Activated effector memory CD4-positive, alpha-beta T cell treated with anti-CD3 and anti-CD28 coated beads, Interleukin-2, amount 50 U/mL, for 16 hours (primary cell): ENCODE measurements at regions not wholly inside any gene's neighbourhood (a gene's known extent, or its start where the extent isn't known, plus 50 kb on each side); places are given as distances from the start of the nearest gene placed in this dataset.
A peak's percentile ranks its signal among the peaks of the same experiment; 100 is the strongest.
"Not testable (repeated sequence)": the region's sequence is repeated elsewhere in the genome, so short reads cannot be mapped to it uniquely, and the experiment has no call there.

Source experiments
- DNase-seq: peaks from one replicate; pipeline ENCODE4 v3.0.0-alpha.2; 2020

DNA sequence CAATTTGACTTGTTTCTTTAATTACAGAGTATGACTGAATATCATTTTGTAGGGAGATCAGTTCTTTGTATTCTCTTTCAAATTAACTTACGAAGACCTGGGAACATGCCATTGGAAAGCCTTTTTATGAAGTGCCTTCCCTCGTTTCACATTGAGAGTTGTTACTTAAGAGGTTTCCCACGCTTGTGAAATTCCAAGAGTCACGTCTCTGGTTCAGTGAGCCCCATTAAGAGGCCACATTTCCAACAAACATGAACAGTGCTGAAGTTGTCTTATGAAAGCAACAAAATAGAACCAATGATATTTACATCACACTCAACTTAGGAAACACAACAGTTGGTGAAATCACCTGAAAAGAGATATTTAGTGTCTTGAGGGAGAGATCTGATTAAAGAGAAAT is 334.1 kb downstream of the TOX3 start:
- no peak for DNase-seq

DNA sequence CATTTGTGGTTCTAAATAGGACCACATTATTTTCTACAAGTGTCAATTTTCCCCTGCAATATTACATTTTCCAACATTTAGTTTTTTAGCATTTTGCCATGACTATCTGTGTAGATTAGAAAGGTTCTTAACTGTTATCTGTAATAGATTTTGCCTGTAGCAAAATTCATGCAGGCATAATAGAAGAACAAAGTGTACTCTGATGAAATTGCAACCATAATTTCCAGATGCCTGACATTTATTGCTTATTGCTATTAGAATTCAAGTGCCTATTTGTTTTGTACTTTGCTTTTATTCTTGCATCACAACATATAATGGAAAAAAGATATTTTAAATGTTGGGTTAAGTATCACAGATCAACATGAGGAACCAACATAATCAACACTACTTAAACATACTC is 337.7 kb downstream of the TOX3 start:
- DNase-seq: no peak

DNA sequence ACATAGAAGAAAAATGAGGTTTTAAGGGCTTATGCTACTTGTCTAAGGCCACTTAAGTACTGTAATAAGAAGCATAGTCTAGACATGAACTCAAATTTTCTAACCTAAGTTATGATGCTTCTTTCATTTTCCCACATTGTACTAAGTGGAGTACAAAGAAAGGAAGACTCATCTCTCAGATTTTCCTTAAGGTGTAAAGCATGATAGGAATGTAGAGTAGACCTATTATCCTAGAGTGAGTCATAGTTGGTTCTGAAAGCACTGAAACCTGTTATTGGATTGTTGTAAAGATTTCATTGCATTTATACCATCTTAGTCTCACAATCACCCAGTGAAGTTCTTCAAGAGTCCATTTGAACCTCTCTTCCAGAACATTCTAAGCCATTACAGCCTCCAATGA is 343.8 kb downstream of the TOX3 start:
- DNase-seq: no peak

DNA sequence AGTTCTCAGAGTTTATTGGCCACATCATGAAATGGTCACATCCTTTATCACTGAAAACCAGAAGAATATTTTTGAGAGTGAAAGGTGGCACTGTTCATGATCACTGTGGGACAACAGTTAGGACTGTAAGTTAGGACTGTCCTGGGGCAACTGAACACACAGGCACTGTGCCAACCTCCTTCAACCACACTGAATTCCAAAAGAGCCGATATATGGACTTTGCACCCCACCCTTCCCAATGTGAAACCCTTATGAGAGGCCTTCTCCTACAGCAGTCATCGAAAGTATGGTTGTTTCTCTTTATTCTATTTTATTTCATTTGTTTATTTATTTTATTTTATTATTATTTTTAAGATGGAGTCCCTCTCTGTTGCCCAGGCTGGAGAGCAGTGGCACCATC is 353.5 kb downstream of the TOX3 start:
- no peak for DNase-seq

DNA sequence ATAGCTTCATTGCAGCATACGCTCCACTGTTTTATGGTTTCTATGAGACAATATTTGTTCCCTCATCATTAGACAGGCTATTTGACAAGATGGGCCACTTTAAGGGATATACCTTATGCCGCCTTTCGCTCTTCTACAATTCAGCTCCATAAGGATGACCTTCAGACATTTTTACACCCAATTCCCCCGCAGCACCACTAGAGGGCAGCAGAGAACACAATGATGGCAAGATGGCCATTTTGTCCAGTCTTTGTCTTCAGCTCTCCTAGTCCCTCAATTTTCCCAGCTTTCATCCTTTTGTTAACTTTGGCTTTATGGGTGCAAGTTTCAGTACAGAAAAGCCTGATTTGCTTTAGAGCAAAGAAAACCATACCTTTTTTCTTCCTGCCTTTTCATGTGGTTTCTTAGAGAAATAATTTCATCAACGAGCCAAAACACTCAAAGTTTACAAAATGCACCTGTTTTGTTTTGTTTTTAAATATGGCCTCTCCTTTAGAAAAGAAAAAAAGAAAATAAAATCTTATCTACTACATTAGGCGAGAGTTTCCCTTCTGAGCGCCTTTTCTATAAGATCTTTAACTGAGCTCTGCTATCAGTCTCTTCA is 355.3 kb downstream of the TOX3 start:
- peak; percentile 79 for DNase-seq

DNA sequence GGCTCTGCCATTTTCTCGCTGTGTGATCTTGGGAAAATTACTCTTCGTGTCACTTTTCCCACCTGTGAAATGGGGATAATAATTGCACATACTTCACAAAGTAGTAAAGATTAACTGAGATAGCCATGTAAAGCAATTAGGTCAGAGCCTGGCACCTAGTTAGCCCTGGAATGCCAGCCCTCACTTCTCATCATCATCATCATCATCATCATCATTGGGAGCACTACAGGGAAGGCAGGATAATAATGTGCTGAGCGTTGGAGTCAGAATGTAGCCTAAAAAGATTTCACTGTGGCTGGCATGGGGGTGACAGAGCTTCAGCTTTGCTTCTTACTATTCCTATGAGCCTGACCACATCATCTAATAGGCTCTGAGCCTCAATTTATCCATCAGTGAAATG is 362.6 kb downstream of the TOX3 start:
- no peak for DNase-seq

DNA sequence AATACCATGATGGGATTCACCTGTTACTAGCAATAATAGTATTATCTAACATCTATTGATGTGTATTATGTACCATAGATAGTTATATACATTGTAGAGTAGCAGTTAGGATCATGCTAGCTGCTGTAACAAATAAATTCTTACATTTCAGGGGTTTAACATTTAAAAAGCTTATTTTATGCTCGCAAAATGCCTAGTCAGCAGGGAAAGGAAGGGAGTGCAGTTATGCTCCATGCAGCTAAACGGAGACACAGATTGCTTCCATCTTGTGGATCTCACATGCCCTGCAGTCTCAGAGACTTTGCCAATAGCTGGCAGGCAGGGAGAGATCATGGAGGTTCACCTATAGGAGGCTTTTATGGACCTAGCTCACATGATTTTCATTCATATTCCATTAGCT is 364.1 kb downstream of the TOX3 start:
- DNase-seq: no peak

DNA sequence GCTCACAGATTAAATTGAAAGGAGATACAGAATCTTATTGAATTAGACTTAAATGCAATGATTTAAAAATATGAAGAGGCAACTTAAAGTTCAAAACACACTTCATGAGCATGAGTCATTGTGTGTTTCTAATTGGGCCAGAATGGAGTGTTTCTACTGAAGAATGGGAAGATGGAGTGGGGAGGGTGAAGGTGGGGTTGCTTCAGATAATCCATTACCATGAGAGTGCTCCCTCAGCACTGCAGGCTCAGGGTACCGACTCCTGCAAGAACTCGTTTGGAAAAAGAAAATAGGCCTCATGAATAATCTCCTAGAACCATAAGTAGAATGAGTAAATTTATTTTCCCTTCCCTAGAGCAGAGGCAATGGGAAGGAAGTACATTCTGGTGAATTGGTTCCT is 372.8 kb downstream of the TOX3 start:
- DNase-seq: no peak

DNA sequence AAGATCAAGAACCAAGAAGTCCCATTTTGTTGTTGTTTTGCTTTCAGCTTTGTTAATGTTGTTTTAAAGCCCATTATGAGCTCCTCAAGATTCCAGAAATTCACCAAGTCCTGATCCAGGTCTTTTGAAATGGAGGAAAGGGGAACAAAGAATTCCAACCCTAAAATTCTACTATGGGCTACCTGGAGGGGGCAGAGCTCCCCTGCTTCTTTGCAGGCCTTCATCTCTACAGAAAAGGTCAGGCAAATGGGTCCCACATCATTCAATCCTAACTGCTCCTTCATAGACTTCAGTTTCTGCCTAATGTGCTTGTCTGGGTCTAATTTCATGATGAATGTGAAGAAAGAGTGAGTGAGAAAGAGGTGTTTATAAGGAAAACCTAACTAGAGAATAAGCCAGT is 375.5 kb downstream of the TOX3 start:
- DNase-seq: no peak

DNA sequence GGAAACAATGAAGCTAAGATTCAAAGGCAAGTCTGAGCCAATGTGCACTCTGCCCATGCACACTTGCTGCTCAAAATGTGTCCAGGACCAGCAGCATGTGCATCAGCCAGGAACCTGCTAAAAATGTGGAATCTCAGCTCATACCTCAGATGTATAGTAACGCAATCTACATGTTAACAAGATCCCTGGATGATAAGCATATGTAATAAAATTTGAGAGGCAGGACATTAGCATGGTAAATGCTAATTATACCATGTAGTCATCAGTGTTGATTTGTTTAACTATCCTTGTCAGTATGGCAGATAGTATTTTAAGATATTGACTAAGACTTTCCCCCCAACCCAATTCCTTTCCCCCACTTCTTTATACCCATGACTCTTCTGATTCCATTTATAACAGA is 379.6 kb downstream of the TOX3 start:
- no peak for DNase-seq

DNA sequence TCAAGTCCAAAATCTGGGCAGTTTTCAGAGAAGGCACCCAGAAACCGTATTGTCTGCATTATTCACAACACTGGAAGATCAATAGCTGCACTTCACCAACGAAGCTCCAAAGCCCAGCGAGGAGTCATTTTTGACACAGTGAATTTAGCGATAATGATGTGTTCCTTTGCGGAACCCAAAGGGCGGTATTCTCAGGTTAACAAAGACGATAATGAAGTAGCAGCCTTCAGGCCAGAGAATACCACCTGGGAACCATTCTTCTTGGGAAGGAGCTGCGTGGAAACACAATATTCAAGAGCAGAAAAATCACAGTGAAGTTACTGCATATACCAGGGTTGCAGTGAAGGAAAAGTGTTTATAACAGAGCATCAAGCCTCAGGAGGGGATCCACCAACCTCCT is 381.0 kb downstream of the TOX3 start:
- no peak for DNase-seq

DNA sequence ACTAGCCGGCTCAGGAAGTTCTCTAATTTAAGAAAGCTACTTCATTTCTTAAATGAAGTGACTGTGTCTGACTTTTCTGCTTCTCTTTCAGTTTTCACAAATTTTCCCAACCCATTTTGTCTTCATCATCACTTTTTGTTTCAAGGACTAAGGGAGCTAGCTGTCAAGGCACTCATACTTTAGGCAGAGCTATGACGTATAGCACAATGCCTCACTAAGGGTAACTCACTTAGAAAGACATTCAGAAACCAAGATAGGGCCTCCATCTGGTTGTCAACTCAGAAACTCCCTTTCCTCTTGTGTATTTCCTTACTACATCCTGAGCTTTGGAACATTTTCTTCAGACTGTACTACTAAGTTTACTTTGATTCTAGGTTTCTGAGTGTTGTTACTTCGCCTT is 397.9 kb downstream of the TOX3 start:
- no peak for DNase-seq

DNA sequence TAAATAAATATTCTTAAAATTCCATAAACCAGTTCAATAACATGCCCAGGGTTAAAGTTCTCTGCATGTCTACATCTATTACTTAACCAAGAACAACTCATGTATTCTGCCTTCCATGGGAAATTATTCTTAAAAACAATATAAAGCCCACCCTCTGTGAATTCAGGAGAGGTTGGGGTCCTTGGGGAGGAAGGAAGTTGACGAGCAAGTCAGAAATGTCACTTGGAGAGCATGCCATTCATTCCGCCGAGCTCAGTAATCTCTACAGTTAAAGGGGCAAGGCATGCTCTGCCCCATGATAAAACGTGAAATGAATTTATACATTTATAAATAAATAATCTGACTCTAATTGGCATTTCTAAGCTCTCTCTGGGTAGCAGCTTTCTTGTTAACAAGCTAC is 405.1 kb downstream of the TOX3 start:
- no peak for DNase-seq

DNA sequence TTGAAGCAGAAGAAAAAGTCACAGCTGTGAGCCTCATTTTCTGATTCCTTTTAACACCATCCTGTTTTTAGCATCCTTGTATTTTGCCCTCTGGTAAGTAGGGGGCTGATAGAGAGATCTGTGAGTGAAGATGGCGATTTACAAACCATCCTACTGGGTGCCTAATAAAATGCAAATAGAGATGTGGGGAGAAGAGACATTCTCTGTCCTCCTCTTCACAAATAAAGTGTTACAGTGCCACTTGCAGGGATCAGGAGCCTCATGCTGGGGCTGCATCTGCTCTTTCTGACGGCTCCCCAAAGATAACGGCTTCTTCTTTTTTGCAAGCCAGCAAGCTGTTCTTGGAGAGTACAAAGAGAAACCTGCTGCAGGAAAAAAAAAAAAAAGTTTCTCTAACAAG is 418.6 kb downstream of the TOX3 start:
- no peak for DNase-seq

DNA sequence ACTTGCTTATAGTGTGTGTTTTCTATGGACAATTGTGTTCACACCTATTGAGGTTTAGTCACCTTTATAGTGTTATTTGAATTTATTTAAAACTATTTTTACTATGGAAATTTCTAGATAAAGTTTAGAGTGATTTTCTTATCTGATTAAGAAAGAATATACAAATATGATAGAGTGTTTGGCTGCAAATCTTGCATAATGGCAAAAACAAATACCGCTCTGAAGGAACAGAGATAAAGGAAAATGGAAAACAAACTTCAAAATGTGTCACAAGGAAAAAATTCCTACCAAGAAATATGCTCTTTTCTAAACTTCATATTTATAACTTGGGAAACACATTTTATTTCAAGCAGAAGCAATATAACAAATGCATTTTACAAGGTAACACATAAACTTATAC is 423.1 kb downstream of the TOX3 start:
- DNase-seq: no peak

DNA sequence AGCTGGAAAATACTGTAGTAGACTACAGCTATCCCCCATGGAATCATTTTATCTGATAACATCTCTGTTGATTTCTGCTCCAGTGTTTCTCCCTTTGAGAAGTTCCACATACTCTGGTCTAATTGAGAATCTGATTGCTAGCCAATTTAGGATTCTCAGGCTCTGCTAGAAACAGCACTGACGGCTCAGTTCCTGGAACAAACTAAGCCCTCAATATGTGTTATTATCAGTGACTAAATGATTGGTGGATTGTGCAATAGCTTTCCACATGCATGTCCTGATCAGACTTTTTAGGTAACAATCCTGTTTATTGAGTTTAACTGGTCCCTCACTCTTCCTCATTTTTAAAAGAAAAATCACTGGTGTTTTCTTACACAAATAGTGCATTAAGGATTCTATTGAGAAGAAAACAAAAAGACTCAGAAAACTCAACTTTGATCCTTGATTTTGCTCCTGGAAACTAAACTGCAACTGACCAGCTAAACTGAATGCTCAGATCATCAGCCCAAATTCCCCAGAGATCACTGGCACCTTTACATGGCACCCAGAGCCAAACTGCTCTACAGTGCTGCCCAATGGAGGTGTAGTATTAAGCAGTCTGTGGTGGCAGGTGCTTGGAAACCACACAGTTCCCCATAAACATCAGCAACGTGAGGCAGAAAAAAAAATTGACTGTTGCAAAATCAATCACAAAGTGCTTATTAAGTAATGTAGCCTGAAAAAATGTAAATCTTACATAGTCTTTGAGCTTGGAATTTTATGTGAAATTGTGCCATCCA is 423.7 kb downstream of the TOX3 start:
- no peak for DNase-seq

DNA sequence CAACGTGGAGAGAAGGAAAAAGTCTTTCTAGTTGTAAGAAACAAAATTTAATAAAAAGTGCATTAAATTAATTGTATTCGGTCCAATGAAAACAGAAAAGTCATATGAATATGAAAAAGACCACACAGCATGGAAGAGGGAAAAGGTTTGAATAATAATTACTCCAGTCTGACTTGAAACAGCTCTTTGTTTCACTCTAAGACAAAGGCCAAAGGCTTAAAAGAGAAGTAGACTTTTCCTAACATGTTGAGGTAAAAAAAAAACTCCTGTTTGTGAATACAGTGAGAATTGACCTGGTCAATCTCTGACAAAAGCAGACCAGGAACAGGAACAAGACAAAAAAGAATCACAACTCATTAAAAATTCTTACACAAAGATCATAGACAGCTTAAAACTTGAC is 429.8 kb downstream of the TOX3 start:
- no peak for DNase-seq

DNA sequence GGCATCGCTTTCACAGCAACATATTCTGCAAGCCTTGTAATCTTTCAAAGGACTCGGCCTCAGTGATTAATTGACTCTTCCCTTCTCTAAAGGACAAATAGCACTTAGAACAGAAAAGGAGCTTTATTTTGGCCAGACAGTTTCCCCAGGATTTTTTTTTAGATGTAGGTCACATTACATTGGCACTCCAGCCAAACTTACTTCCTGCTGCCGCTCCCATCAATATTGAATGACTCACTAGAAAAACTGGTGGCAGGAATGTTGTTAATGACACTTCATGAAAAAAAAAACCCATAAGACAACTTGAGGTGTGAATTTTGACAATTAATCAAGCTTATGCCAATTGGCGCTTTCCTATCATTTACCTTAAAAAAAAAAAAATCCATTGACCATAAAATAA is 432.6 kb downstream of the TOX3 start:
- DNase-seq: no peak

DNA sequence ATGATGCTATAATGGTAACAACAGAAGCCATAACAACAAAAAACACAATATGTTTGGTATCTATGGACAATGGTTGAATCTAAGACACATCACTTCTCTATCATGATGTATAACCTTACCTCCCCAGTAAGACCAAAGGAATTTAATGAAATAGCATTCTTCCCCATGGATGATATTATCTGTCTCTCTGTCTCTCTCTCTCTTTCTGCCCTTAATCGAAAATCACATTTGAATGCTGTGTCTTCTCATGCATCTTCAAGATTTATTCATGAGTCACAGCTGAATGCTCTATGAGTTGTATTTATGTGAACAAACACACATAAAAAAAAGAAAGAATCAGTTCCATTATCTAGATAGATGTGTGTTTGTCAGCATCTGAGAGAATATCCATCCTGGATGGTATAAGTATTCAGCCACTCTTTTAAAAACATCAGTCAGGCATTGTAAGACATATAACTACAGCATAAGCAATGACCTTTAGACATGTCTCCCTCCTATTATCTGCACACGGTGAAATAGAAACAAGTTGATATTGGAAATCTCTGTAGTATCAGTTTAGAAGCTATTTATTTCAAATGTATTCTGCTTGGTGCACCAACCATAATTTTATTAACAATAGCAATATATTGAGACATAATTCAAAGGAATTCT is 433.3 kb downstream of the TOX3 start:
- no peak for DNase-seq

DNA sequence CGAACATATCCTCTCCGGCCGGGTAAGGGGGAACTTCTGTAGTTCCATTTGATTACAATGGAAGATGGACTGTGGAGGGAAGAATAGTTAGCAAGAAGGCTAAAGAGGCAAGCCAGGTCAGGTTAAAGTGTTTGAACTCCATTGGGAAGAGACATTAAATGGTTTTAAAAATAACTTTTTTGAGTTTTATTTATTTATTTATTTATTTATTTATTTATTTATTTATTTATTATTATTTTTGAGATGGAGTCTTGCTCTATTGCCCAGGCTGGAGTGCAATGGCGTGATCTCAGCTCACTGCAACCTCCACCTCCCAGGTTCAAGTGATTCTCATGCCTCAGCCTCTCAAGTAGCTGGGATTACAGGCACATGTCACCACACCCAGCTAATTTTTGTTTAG is 441.9 kb downstream of the TOX3 start:
- DNase-seq: not testable (repeated sequence)

DNA sequence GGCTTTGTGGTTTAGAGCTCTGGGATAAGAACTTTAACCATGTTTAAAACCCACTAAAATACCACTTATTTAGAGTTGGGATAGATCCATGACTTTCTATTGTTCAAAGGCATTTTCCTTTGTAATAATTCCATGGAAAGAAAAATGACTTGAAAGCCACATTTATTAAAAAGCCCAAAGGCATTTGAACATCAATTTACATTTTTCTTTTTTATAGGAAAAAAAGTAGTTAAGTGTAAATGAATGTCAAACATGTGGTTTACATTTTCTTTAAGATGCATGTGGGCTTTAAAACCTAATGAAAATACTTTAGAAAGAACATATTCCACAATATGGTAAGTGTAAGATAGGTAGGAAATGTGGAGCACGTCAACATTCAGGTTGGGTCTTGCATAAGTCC is 443.2 kb downstream of the TOX3 start:
- DNase-seq: no peak

DNA sequence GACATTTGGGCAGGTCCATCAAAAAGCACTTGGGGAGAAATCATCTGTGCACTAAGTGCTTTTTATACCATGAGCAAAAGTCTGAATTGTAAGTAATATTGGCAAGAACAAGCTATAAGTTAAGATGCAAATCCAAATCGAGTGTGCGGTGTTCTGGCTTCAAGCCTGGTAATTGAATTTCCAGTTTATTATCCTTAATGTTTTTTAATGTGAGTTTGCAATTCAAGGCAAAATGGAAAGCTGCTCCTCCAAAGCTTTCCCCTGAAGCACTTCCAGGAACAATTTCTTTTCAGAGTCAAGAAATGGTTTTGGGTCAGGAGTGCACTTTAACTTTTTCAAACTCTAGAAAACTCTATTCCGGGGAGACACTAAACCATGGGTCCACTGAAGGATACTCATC is 445.7 kb downstream of the TOX3 start:
- no peak for DNase-seq

DNA sequence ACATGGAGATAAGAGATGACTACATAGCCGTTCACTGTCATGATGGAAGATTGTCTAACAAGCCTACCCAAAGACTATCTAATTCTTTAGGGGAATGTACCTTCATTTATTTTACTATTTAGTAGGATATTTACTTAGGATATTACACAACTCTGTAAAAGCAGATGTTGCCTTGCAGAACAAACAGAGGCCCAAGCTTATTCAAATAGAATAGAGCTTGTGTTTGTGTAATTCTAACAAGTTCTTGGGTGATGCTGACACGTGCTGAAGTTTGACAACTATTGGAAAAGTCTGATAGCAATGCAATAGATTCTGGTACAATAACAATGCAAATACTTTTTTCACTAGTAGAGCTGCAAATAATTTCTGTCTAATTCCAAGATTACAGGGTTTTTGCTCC is 447.6 kb downstream of the TOX3 start:
- no peak for DNase-seq

DNA sequence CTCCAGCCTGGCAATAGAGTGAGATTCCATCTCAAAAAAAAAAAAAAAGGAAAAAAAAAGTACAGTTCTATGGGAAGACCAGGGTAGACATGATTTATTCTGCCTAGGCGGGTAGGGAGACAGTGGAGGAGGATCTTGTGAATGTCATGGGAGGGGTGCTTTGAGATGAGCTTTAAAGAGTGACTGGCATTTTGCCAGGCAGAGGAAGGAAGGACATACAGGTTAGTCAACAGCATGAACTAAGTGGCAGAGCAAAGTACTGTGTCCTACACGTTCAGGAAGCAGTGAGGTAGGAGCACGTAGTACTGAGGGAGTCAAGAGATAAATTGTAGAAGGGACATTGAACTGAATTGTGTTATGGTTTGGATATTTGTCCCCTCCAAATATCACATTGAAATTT is 451.5 kb downstream of the TOX3 start:
- no peak for DNase-seq

DNA sequence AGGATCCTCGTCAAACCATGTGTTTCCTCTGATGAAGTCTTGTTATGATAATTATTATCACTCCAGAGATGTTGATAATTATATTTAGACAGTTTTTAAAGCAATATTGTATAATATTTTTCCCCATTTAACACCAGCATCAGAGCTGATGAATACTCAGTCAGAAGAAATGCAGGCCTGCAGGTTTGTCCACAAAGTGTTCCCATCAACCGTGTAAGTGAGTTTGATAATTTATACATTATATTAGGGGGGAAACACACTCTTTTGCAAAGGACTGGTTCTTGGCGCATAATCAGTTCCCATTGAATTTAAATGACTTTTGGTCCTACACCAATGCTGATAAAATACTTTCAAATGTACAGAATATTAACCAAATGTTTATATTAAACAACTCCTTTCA is 454.8 kb downstream of the TOX3 start:
- no peak for DNase-seq
